GM12878 (cell line): ENCODE measurements at regions not wholly inside any gene's neighbourhood (a gene's known extent, or its start where the extent isn't known, plus 50 kb on each side); places are given as distances from the start of the nearest gene placed in this dataset.

Source experiments
- ATAC-seq: fragments of 200-7000 bp; cut with Tn5 transposase; 3 replicates; pipeline ENCODE4 v1.9.1; 2020; ENCODE audit warnings: mild to moderate bottlenecking, moderate library complexity
- BruUV-seq: library from RNA; stranded (reverse); fragments of 400-500 nt; replicated peaks from 2 replicates; lab custom pipeline; 2021; lab: Mats Ljungman, UMichigan
- CTCF ChIA-PET: fragments of 300-600 bp; sonication (Branson Sonifier 250); formaldehyde crosslinking; extraction: SDS; loops from one replicate; lab custom pipeline; 2021; ENCODE audit warnings: inconsistent platforms; lab: Yijun Ruan, JAX
- POLR2A ChIA-PET: fragments of 350-600 bp; formaldehyde crosslinking; extraction: SDS; loops from one replicate; lab custom pipeline; 2021; ENCODE audit warnings: inconsistent platforms; lab: Charles Lee
- RAD21 ChIA-PET: fragments of 300-600 bp; sonication (Branson Sonifier 250); formaldehyde crosslinking; loops from one replicate; lab custom pipeline; 2023; ENCODE audit warnings: antibody characterized with exemption; ENCODE audit not compliant: unreplicated experiment; lab: Charles Lee
- SMC1A ChIA-PET: fragments of 300-600 bp; sonication (Branson Sonifier 250); formaldehyde crosslinking; loops from one replicate; lab custom pipeline; 2023; ENCODE audit not compliant: unreplicated experiment, uncharacterized antibody; lab: Charles Lee
- DNase-seq: peaks from one replicate; pipeline ENCODE4 v3.0.0-alpha.2; 2011; ENCODE audit warnings: low read depth, low spot score
- FAIRE-seq: peaks from 3 replicates; lab custom pipeline; 2011; peaks lifted over from hg19 to GRCh38; lab: Jason Lieb, UNC
- H2AFZ ChIP-seq: 2 replicates; pipeline ENCODE4 v1.6.0; 2011; ENCODE audit warnings: low read depth, low read length, control low read depth; ENCODE audit not compliant: control insufficient read depth
- H3K27ac ChIP-seq: 2 replicates; pipeline ENCODE4 v1.5.1; 2011; ENCODE audit warnings: control low read depth; ENCODE audit not compliant: control insufficient read depth, insufficient read depth
- H3K27me3 ChIP-seq, 2 experiments: replicated peaks in 1 of 2; 2 replicates each; pipeline versions ENCODE4 v1.6.0 to v1.6.1; 2011; ENCODE audit warnings: low read length in 1 of 2; ENCODE audit not compliant: control insufficient read depth in 2 of 2, insufficient read depth in 2 of 2
- H3K36me3 ChIP-seq, 2 experiments: 2 replicates each; pipeline ENCODE4 v1.5.1; 2011; ENCODE audit warnings: low read length in 1 of 2; ENCODE audit not compliant: control insufficient read depth in 2 of 2, insufficient read depth in 2 of 2
- H3K4me1 ChIP-seq: 2 replicates; pipeline ENCODE4 v1.6.1; 2011; ENCODE audit warnings: mild to moderate bottlenecking, low read length, moderate library complexity, mixed read lengths; ENCODE audit not compliant: control insufficient read depth, insufficient read depth
- H3K4me2 ChIP-seq: 2 replicates; pipeline ENCODE4 v1.6.0; 2011; ENCODE audit warnings: control low read depth; ENCODE audit not compliant: control insufficient read depth, insufficient read depth
- H3K4me3 ChIP-seq: fragments of 200-600 bp; sonication (generic); 2 replicates; pipeline ENCODE4 v1.5.1; 2016
- H3K79me2 ChIP-seq: 2 replicates; pipeline ENCODE4 v1.6.0; 2011; ENCODE audit warnings: low read length; ENCODE audit not compliant: control insufficient read depth, insufficient read depth
- H3K9ac ChIP-seq: 2 replicates; pipeline ENCODE4 v1.8.0; 2011; ENCODE audit warnings: low read length, control low read depth, mixed read lengths; ENCODE audit not compliant: control insufficient read depth, insufficient read depth
- H3K9me3 ChIP-seq: replicated peaks from 3 replicates; pipeline ENCODE4 v1.5.1; 2011; ENCODE audit warnings: mild to moderate bottlenecking, low read length; ENCODE audit not compliant: control insufficient read depth, insufficient read depth
- H4K20me1 ChIP-seq: 2 replicates; pipeline ENCODE4 v1.6.0; 2011; ENCODE audit not compliant: control insufficient read depth, insufficient read depth
- ATF7 ChIP-seq: fragments of 450-650 bp; IDR thresholded peaks from 2 replicates; pipeline ENCODE4 v1.6.1; 2016; ENCODE audit warnings: low read depth, mild to moderate bottlenecking
- KDM1A ChIP-seq: fragments of 200-600 bp; sonication (generic); IDR thresholded peaks from 2 replicates; pipeline ENCODE4 v1.6.1; 2016; ENCODE audit warnings: borderline replicate concordance
- MTA2 ChIP-seq: fragments of 450-650 bp; IDR thresholded peaks from 2 replicates; pipeline ENCODE4 v1.6.1; 2016; ENCODE audit warnings: low read depth, mild to moderate bottlenecking, moderate library complexity
- MYB ChIP-seq: fragments of 150-350 bp; IDR thresholded peaks from 2 replicates; pipeline ENCODE4 v1.6.1; 2014; ENCODE audit warnings: mild to moderate bottlenecking, low read depth, low read length, borderline replicate concordance
- PAX5 ChIP-seq: IDR thresholded peaks from 2 replicates; pipeline ENCODE4 v1.6.1; 2011; ENCODE audit warnings: low read depth, low read length, borderline replicate concordance
- PML ChIP-seq: IDR thresholded peaks from 2 replicates; pipeline ENCODE4 v1.6.1; 2012; ENCODE audit warnings: low read length, inconsistent platforms
- RELA ChIP-seq: fragments of 450-650 bp; IDR thresholded peaks from 2 replicates; pipeline ENCODE4 v1.8.0; 2014; ENCODE audit warnings: borderline replicate concordance; ENCODE audit not compliant: partially characterized antibody
- SMAD1 ChIP-seq: fragments of 450-650 bp; IDR thresholded peaks from 2 replicates; pipeline ENCODE4 v1.6.1; 2018; ENCODE audit warnings: mild to moderate bottlenecking, low read depth; ENCODE audit not compliant: partially characterized antibody
- SMC3 ChIP-seq: IDR thresholded peaks from 2 replicates; pipeline ENCODE4 v1.6.1; 2011; ENCODE audit warnings: low read length, improper control_type of control experiment, borderline replicate concordance
- SRF ChIP-seq, 2 experiments: IDR thresholded peaks; 2 replicates each; pipeline ENCODE4 v1.6.1; 2011; ENCODE audit warnings: low read depth in 2 of 2, low read length in 2 of 2, mild to moderate bottlenecking in 1 of 2, moderate library complexity in 1 of 2
- TBL1XR1 ChIP-seq: IDR thresholded peaks from 2 replicates; pipeline ENCODE4 v1.6.1; 2012; ENCODE audit warnings: low read depth, low read length, improper control_type of control experiment
- TCF3 ChIP-seq: IDR thresholded peaks from 2 replicates; pipeline ENCODE4 v1.6.1; 2012; ENCODE audit warnings: low read depth, mild to moderate bottlenecking, low read length, borderline replicate concordance; ENCODE audit not compliant: insufficient read depth
- ZNF24 ChIP-seq: fragments of 450-650 bp; IDR thresholded peaks from 2 replicates; pipeline ENCODE4 v1.6.1; 2017; ENCODE audit warnings: antibody characterized with exemption, mild to moderate bottlenecking
- WGBS: methylation state at CpG from one replicate; pipeline ENCODE4 v1.1.6; 2016; ENCODE audit warnings: low lambda C conversion rate; ENCODE audit not compliant: insufficient replicate concordance, insufficient coverage; ENCODE audit errors: missing lambda C conversion rate; 5-methylcytosine and 5-hydroxymethylcytosine counted together
- in situ Hi-C: fragments of 300-500 bp; cut with MboI; formaldehyde crosslinking; loops from 9 replicates; pipeline ENCODE4 v1.14.3; 2018; ENCODE audit warnings: mixed read lengths
- intact Hi-C: fragments of 100-400 bp; cut with micrococcal nuclease; formaldehyde crosslinking; loops from one replicate; pipeline ENCODE4 v1.14.2; 2022; ENCODE audit not compliant: unreplicated experiment
- TF ChIP-seq, protein P1 (sequence below): fragments of 450-650 bp; formaldehyde crosslinking; IDR thresholded peaks from 2 replicates; pipeline ENCODE4 v1.5.0; 2022; ENCODE audit warnings: mild to moderate bottlenecking, missing genetic modification characterization
- TF ChIP-seq, protein P2 (sequence below): IDR thresholded peaks from 2 replicates; pipeline ENCODE4 v1.6.1; 2011; ENCODE audit warnings: mild to moderate bottlenecking, low read depth, low read length, moderate library complexity; ENCODE audit not compliant: insufficient replicate concordance
- TF ChIP-seq, protein P3 (sequence below), 3 experiments: IDR thresholded peaks in 2 of 3; conservative IDR thresholded peaks in 1 of 3; 2 replicates each; pipeline ENCODE4 v1.5.1; 2011; ENCODE audit warnings: low read depth in 3 of 3, low read length in 3 of 3, mild to moderate bottlenecking in 3 of 3, control low read depth in 2 of 3, moderate library complexity in 2 of 3, inconsistent platforms in 1 of 3, mixed read lengths in 1 of 3; ENCODE audit not compliant: control insufficient read depth in 2 of 3, insufficient read depth in 1 of 3; ENCODE audit errors: extremely low read depth in 1 of 3
- TF ChIP-seq, protein P4 (sequence below): IDR thresholded peaks from 2 replicates; pipeline ENCODE4 v1.6.1; 2011; ENCODE audit warnings: low read depth, mild to moderate bottlenecking, low read length, moderate library complexity, borderline replicate concordance; ENCODE audit errors: extremely low read depth
- TF ChIP-seq, protein P5 (sequence below): IDR thresholded peaks from 2 replicates; pipeline ENCODE4 v1.6.1; 2012; ENCODE audit warnings: low read depth, low read length, improper control_type of control experiment

DNA sequence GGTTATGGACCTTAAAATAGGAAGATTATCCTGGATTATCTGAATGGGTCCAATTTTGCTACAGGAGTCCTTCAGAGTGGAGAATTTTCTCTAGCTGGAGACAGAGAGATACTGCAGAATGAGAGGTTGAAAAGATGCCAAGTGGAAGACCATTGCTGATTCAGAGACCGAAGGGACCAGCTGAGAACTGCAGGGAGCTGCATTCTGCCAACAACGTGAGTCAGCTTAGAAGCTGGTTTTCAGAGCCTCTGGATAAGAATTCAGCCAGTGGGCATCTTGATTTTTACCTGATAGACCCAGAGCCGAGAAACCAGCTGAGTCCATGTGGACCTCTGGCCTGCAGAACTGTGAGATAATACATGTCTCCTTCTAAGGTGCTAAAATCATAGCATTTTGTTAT, 234.0 kb downstream of the NR2F2 start:
- no TSS peak for BruUV-seq
- ATAC-seq (no peak), DNase-seq (no peak), FAIRE-seq (no peak)
- H3K36me3 ChIP-seq = no peaks in the 10 kb centered on the region
- ChIA-PET SMC1A (no interaction called here), CTCF (no interaction called here), RAD21 (no interaction called here), POLR2A (no interaction called here)
- H2AFZ ChIP-seq = no peak overlapping the region
- no peak overlapping the region for H3K4me3 ChIP-seq
- WGBS = 11% methylated on average over 3 of the region's 3 CpGs
- no peak overlapping the region for H3K9ac ChIP-seq
- no peaks in the 10 kb centered on the region for H4K20me1 ChIP-seq
- in situ Hi-C loops = no loop called here
- H3K4me2 ChIP-seq = no peak overlapping the region
- H3K4me1 ChIP-seq = no peaks in the 10 kb centered on the region
- H3K79me2 ChIP-seq = no peaks in the 10 kb centered on the region
- no peaks in the 10 kb centered on the region for H3K27me3 ChIP-seq
- H3K27ac ChIP-seq = no peak overlapping the region
- intact Hi-C loops = no loop called here
- no peaks in the 10 kb centered on the region; the same call in 2 of the 3 replicates for H3K9me3 ChIP-seq
- no peak for TF ChIP-seq ATF7
- TF ChIP-seq RELA = no peak
- TF ChIP-seq KDM1A = no peak
- TF ChIP-seq TBL1XR1 = no peak
- TF ChIP-seq, protein P1, sequence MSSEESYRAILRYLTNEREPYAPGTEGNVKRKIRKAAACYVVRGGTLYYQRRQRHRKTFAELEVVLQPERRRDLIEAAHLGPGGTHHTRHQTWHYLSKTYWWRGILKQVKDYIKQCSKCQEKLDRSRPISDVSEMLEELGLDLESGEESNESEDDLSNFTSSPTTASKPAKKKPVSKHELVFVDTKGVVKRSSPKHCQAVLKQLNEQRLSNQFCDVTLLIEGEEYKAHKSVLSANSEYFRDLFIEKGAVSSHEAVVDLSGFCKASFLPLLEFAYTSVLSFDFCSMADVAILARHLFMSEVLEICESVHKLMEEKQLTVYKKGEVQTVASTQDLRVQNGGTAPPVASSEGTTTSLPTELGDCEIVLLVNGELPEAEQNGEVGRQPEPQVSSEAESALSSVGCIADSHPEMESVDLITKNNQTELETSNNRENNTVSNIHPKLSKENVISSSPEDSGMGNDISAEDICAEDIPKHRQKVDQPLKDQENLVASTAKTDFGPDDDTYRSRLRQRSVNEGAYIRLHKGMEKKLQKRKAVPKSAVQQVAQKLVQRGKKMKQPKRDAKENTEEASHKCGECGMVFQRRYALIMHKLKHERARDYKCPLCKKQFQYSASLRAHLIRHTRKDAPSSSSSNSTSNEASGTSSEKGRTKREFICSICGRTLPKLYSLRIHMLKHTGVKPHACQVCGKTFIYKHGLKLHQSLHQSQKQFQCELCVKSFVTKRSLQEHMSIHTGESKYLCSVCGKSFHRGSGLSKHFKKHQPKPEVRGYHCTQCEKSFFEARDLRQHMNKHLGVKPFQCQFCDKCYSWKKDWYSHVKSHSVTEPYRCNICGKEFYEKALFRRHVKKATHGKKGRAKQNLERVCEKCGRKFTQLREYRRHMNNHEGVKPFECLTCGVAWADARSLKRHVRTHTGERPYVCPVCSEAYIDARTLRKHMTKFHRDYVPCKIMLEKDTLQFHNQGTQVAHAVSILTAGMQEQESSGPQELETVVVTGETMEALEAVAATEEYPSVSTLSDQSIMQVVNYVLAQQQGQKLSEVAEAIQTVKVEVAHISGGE (CRISPR knock-in tag) = no peak
- no peak for TF ChIP-seq TCF3
- no peak for TF ChIP-seq SMAD1
- TF ChIP-seq, protein P2, sequence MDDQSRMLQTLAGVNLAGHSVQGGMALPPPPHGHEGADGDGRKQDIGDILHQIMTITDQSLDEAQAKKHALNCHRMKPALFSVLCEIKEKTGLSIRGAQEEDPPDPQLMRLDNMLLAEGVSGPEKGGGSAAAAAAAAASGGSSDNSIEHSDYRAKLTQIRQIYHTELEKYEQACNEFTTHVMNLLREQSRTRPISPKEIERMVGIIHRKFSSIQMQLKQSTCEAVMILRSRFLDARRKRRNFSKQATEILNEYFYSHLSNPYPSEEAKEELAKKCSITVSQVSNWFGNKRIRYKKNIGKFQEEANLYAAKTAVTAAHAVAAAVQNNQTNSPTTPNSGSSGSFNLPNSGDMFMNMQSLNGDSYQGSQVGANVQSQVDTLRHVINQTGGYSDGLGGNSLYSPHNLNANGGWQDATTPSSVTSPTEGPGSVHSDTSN = no peak
- no peak for TF ChIP-seq ZNF24
- no peak for TF ChIP-seq MYB
- TF ChIP-seq SMC3 = no peak
- TF ChIP-seq, protein P3, sequence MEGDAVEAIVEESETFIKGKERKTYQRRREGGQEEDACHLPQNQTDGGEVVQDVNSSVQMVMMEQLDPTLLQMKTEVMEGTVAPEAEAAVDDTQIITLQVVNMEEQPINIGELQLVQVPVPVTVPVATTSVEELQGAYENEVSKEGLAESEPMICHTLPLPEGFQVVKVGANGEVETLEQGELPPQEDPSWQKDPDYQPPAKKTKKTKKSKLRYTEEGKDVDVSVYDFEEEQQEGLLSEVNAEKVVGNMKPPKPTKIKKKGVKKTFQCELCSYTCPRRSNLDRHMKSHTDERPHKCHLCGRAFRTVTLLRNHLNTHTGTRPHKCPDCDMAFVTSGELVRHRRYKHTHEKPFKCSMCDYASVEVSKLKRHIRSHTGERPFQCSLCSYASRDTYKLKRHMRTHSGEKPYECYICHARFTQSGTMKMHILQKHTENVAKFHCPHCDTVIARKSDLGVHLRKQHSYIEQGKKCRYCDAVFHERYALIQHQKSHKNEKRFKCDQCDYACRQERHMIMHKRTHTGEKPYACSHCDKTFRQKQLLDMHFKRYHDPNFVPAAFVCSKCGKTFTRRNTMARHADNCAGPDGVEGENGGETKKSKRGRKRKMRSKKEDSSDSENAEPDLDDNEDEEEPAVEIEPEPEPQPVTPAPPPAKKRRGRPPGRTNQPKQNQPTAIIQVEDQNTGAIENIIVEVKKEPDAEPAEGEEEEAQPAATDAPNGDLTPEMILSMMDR (IDR thresholded peaks at IDR 0.05 in 2 of 3, conservative IDR thresholded peaks at IDR 0.05 in 1 of 3; ENCODE audit: control insufficient read depth in 2 of 3, extremely low read depth in 1 of 3, insufficient read depth in 1 of 3, low read depth in 3 of 3, low read length in 3 of 3) = no peak
- TF ChIP-seq SRF (IDR thresholded peaks at IDR 0.05; ENCODE audit: low read depth in 2 of 2, low read length in 2 of 2) = no peak
- no peak for TF ChIP-seq MTA2
- TF ChIP-seq, protein P4, sequence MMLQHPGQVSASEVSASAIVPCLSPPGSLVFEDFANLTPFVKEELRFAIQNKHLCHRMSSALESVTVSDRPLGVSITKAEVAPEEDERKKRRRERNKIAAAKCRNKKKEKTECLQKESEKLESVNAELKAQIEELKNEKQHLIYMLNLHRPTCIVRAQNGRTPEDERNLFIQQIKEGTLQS = no peak
- TF ChIP-seq, protein P5, sequence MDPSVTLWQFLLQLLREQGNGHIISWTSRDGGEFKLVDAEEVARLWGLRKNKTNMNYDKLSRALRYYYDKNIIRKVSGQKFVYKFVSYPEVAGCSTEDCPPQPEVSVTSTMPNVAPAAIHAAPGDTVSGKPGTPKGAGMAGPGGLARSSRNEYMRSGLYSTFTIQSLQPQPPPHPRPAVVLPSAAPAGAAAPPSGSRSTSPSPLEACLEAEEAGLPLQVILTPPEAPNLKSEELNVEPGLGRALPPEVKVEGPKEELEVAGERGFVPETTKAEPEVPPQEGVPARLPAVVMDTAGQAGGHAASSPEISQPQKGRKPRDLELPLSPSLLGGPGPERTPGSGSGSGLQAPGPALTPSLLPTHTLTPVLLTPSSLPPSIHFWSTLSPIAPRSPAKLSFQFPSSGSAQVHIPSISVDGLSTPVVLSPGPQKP = no peak
- TF ChIP-seq PAX5 = no peak
- TF ChIP-seq PML = no peak
